ENCODE measurements at regions not wholly inside any gene's neighbourhood (a gene's known extent, or its start where the extent isn't known, plus 50 kb on each side); places are given as distances from the start of the nearest gene placed in this dataset.

DNA sequence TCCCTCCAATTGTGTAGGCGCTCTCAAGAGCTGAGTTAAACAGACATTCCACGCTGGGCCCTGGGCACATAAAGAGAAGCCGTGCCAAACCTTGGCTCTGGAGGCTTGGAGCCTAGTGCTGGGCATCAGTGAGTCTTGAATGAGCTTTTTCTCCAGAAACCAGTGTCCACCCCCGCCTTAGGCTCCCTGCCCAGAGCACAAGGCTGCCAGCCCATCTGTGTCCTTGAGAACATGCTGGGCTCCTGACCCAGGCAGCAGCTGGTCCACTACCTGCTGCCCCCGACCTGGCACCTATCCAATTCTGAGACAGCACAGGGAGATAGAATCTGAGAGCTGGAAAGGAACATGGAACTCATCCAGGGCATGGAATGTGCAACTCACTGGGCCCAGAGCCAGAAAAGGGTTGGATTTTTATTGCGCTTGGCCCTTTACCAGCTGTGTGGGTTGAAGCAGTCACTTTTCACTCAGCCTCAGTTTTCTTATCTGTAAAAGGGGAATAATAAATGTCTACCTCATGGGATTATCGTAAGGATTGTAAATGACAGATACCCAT, 92.4 kb upstream of the CPLX2 start:
- TF ChIP-seq, protein P1, sequence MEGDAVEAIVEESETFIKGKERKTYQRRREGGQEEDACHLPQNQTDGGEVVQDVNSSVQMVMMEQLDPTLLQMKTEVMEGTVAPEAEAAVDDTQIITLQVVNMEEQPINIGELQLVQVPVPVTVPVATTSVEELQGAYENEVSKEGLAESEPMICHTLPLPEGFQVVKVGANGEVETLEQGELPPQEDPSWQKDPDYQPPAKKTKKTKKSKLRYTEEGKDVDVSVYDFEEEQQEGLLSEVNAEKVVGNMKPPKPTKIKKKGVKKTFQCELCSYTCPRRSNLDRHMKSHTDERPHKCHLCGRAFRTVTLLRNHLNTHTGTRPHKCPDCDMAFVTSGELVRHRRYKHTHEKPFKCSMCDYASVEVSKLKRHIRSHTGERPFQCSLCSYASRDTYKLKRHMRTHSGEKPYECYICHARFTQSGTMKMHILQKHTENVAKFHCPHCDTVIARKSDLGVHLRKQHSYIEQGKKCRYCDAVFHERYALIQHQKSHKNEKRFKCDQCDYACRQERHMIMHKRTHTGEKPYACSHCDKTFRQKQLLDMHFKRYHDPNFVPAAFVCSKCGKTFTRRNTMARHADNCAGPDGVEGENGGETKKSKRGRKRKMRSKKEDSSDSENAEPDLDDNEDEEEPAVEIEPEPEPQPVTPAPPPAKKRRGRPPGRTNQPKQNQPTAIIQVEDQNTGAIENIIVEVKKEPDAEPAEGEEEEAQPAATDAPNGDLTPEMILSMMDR (conservative IDR thresholded peaks at IDR 0.05), result no peak
- Mint-ChIP-seq H3K4me3 (no peak overlapping the region), H3K4me1 (peaks cover 9% of the 10 kb centered on the region), H3K9me3 (no peaks in the 10 kb centered on the region), H3K27me3 (ENCODE audit: low read depth) (peaks cover 22% of the 10 kb centered on the region), H3K36me3 (ENCODE audit: low read depth) (no peaks in the 10 kb centered on the region), H3K27ac (ENCODE audit: unreplicated experiment) (no peak overlapping the region)
- DNase-seq (ENCODE audit: low read depth, low spot score), result no peak

DNA sequence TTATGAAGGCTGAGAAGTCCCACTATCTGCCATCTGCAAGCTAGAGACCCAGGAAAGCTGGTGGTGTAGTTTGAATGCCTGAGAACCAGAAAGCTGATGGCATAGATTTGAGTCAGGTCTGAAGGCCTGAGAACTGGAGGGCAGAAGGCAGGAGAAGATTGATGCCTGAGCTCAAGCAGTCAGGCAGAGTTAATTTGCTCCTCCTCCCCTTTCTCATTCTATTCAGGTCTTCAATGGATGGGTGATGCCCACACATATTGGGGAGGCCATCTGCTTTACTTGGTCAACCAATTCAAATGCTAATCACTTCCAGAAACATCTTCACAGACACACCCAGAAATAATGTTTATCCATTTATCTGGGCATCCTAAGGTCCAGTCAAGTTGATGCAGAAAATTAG, 87.6 kb upstream of the CPLX2 start:
- peaks cover 30% of the 10 kb centered on the region for H3K27me3 Mint-ChIP-seq (ENCODE audit: low read depth)
- peaks cover 12% of the 10 kb centered on the region for H3K4me1 Mint-ChIP-seq
- DNase-seq (ENCODE audit: low read depth, low spot score), result no peak
- H3K36me3 Mint-ChIP-seq (ENCODE audit: low read depth), result no peaks in the 10 kb centered on the region
- TF ChIP-seq, protein P1 (conservative IDR thresholded peaks at IDR 0.05), result no peak
- H3K9me3 Mint-ChIP-seq, result peaks cover 3% of the 10 kb centered on the region
- no peak overlapping the region for H3K4me3 Mint-ChIP-seq
- H3K27ac Mint-ChIP-seq (ENCODE audit: unreplicated experiment), result no peak overlapping the region

DNA sequence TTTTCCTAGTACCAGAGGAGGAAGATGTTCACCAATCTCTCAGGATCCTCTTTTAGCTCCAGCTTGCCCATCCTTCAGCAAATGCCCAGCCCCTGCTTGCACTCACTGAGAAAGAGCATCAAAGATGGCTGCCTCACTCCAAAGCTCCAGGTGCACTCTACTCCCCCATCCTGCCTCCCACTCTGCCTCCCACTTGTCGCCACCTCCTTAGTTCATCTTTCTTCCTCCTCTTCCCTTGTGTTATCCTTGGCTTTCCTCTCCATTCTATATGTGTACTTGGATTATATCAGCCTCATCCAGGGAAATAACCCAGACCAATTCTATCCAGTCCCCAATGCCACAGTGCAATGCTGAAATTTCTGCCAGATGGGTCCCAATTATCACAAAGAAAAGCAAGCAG, 87.1 kb upstream of the CPLX2 start:
- Mint-ChIP-seq H3K27me3 (ENCODE audit: low read depth) (peaks cover 30% of the 10 kb centered on the region), H3K4me1 (peaks cover 12% of the 10 kb centered on the region), H3K36me3 (ENCODE audit: low read depth) (no peaks in the 10 kb centered on the region), H3K27ac (ENCODE audit: unreplicated experiment) (no peak overlapping the region), H3K9me3 (peaks cover 3% of the 10 kb centered on the region), H3K4me3 (no peak overlapping the region)
- DNase-seq (ENCODE audit: low read depth, low spot score), result no peak
- TF ChIP-seq, protein P1 (conservative IDR thresholded peaks at IDR 0.05), result no peak

DNA sequence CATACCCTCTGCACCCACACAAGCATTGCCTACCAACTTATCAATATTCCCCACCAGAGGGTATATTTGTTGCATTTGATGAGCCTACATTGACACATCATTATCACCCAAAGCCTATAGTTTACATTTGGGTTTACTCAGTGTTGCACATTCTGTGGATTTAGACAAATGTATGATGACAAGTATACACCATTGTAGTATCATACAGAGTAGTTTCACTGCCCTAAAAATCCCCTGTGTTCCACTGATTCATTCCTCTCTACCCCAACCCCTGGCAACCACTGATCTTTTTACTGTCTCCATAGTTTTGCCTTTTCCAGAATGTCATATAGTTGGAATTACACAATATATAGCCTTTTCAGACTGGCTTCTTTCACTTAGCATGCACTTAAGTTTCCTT, 85.7 kb upstream of the CPLX2 start:
- Mint-ChIP-seq H3K36me3 (ENCODE audit: low read depth) (no peaks in the 10 kb centered on the region), H3K27me3 (ENCODE audit: low read depth) (peaks cover 30% of the 10 kb centered on the region), H3K9me3 (peaks cover 3% of the 10 kb centered on the region), H3K27ac (ENCODE audit: unreplicated experiment) (no peak overlapping the region), H3K4me3 (no peak overlapping the region), H3K4me1 (peaks cover 12% of the 10 kb centered on the region)
- TF ChIP-seq, protein P1 (conservative IDR thresholded peaks at IDR 0.05), result no peak
- DNase-seq (ENCODE audit: low read depth, low spot score), result no peak

DNA sequence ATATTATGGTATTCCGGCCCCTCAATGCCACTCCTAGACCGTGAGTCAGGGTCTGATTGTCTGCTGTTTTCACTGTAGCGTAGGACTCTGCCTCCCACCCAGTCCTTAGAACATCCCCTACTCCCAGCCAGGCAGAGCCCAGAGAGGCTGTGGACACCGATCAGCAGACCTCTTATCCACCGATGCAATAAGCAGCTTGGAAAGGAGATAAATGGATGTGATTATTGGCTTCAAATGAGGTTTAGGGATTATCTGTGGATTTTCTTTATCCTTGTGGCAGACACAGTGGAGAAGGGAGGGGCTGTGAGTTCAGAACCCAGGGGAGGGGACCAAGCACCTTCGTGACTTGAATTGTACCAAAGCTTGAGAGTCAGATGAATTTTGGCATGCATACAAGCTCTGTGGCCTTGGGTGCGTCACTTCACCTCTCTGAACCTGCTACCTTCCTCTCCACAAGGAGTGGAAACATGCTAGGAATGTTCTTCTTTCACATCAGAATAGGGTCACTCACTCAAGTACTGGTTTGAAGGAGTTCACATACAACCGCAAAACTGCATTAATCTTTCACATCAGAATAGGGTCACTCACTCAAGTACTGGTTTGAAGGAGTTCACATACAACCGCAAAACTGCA, 83.1 kb upstream of the CPLX2 start:
- TF ChIP-seq, protein P1 (conservative IDR thresholded peaks at IDR 0.05), result no peak
- Mint-ChIP-seq H3K4me3 (no peak overlapping the region), H3K4me1 (peaks cover 12% of the 10 kb centered on the region), H3K27ac (ENCODE audit: unreplicated experiment) (no peak overlapping the region), H3K9me3 (peaks cover 3% of the 10 kb centered on the region), H3K27me3 (ENCODE audit: low read depth) (peaks cover 23% of the 10 kb centered on the region), H3K36me3 (ENCODE audit: low read depth) (no peaks in the 10 kb centered on the region)
- DNase-seq (ENCODE audit: low read depth, low spot score), result no peak

Measured in neural crest cell (in vitro differentiated cells).